K562 (cell line): ENCODE measurements at regions not wholly inside any gene's neighbourhood (a gene's known extent, or its start where the extent isn't known, plus 50 kb on each side); places are given as distances from the start of the nearest gene placed in this dataset.

Experiments
- CREM ChIP-seq: IDR thresholded peaks from 2 replicates; pipeline ENCODE4 v1.6.1; 2014; ENCODE audit warnings: antibody characterized with exemption, low read depth
- GTF2A2 ChIP-seq: IDR thresholded peaks from 2 replicates; pipeline ENCODE4 v1.6.1; 2016; ENCODE audit warnings: mild to moderate bottlenecking, missing genetic modification characterization, missing compliant biosample characterization
- JUND ChIP-seq, 2 experiments: IDR thresholded peaks; 2 replicates in 1 of 2; 3 replicates in 1 of 2; pipeline ENCODE4 v1.6.1; 2011; ENCODE audit warnings: borderline replicate concordance in 2 of 2, low read depth in 2 of 2, low read length in 2 of 2, improper control_type of control experiment in 1 of 2, missing biosample characterization in 1 of 2, missing genetic modification characterization in 1 of 2, missing genetic modification reagents in 1 of 2
- LEF1 ChIP-seq: fragments of 450-650 bp; IDR thresholded peaks from 2 replicates; pipeline ENCODE4 v1.6.1; 2016; ENCODE audit warnings: mild to moderate bottlenecking
- NFE2 ChIP-seq: IDR thresholded peaks from 2 replicates; pipeline ENCODE4 v1.6.1; 2014; ENCODE audit warnings: antibody characterized with exemption, low read depth
- POLR2A ChIP-seq: fragments of 450-650 bp; conservative IDR thresholded peaks from 2 replicates; pipeline ENCODE4 v1.6.1; 2016
- SPI1 ChIP-seq: IDR thresholded peaks from 2 replicates; pipeline ENCODE4 v1.6.1; 2011; ENCODE audit warnings: low read depth, low read length, control low read depth, borderline replicate concordance
- TCF7L2 ChIP-seq: fragments of 150-350 bp; IDR thresholded peaks from 2 replicates; pipeline ENCODE4 v1.6.1; 2016; ENCODE audit warnings: low read depth, mild to moderate bottlenecking, low read length, moderate library complexity
- U2AF1 ChIP-seq: fragments of 200-400 bp; formaldehyde crosslinking; optimal IDR thresholded peaks from 2 replicates; pipeline ENCODE3; 2017; ENCODE audit warnings: mild to moderate bottlenecking, low read depth, low read length, moderate library complexity
- ZFP36 ChIP-seq: fragments of 150-350 bp; IDR thresholded peaks from 2 replicates; pipeline ENCODE4 v1.6.1; 2018; ENCODE audit warnings: low read length, low read depth; ENCODE audit not compliant: partially characterized antibody
- ZNF311 ChIP-seq: fragments of 250-450 bp; sonication (Bioruptor Pico); IDR thresholded peaks from 2 replicates; pipeline ENCODE4 v1.4.0; 2020; ENCODE audit warnings: mild to moderate bottlenecking, moderate library complexity
- TF ChIP-seq, protein P1 (sequence below), 2 experiments: fragments of 450-650 bp; formaldehyde crosslinking in 1 of 2; IDR thresholded peaks; 2 replicates each; pipeline versions ENCODE4 v1.4.0 to v1.6.1; 2014 to 2020; ENCODE audit warnings: mild to moderate bottlenecking in 2 of 2, borderline replicate concordance in 1 of 2, low read depth in 1 of 2
- TF ChIP-seq, protein P2 (sequence below): sonication (generic); formaldehyde crosslinking; IDR thresholded peaks from 2 replicates; pipeline ENCODE4 v1.8.1; 2023; ENCODE audit warnings: mild to moderate bottlenecking, missing genetic modification reagents, moderate library complexity

DNA sequence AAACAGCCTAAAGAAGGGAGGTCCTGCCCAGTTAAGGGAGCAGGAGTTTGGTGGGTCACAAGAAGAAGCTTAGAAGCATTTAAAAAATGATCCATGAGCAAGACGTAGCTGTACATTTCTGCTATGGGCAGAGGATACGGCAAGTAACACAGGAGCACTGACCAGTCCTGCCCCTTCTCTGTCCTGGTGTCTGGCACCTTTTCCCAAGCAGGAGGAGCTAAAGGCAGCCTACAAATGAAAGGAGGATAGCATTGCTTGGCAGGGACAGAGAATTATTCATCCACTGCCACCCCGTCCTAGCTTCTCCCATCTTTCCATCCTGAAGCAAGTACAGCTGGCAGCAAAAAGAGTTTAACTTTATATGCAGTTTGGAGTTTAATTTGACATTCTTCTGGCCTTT lies 1077.6 kb downstream of the TYW1 start:
- TF ChIP-seq GTF2A2 (tag) (no peak), LEF1 (no peak), JUND (IDR thresholded peaks at IDR 0.05; ENCODE audit: borderline replicate concordance, low read depth, low read length) (no peak), JUND (tag; IDR thresholded peaks at IDR 0.05; ENCODE audit: borderline replicate concordance, low read depth, low read length) (no peak), CREM (no peak), U2AF1 (no peak), TCF7L2 (no peak), SPI1 (no peak), POLR2A (no peak), ZNF311 (CRISPR knock-in tag) (no peak), NFE2 (no peak), ZFP36 (no peak)
- TF ChIP-seq, protein P1, sequence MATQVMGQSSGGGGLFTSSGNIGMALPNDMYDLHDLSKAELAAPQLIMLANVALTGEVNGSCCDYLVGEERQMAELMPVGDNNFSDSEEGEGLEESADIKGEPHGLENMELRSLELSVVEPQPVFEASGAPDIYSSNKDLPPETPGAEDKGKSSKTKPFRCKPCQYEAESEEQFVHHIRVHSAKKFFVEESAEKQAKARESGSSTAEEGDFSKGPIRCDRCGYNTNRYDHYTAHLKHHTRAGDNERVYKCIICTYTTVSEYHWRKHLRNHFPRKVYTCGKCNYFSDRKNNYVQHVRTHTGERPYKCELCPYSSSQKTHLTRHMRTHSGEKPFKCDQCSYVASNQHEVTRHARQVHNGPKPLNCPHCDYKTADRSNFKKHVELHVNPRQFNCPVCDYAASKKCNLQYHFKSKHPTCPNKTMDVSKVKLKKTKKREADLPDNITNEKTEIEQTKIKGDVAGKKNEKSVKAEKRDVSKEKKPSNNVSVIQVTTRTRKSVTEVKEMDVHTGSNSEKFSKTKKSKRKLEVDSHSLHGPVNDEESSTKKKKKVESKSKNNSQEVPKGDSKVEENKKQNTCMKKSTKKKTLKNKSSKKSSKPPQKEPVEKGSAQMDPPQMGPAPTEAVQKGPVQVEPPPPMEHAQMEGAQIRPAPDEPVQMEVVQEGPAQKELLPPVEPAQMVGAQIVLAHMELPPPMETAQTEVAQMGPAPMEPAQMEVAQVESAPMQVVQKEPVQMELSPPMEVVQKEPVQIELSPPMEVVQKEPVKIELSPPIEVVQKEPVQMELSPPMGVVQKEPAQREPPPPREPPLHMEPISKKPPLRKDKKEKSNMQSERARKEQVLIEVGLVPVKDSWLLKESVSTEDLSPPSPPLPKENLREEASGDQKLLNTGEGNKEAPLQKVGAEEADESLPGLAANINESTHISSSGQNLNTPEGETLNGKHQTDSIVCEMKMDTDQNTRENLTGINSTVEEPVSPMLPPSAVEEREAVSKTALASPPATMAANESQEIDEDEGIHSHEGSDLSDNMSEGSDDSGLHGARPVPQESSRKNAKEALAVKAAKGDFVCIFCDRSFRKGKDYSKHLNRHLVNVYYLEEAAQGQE (IDR thresholded peaks at IDR 0.05; ENCODE audit: borderline replicate concordance) = no peak
- TF ChIP-seq, protein P1 (CRISPR knock-in tag; IDR thresholded peaks at IDR 0.05; ENCODE audit: low read depth) = no peak
- TF ChIP-seq, protein P2, sequence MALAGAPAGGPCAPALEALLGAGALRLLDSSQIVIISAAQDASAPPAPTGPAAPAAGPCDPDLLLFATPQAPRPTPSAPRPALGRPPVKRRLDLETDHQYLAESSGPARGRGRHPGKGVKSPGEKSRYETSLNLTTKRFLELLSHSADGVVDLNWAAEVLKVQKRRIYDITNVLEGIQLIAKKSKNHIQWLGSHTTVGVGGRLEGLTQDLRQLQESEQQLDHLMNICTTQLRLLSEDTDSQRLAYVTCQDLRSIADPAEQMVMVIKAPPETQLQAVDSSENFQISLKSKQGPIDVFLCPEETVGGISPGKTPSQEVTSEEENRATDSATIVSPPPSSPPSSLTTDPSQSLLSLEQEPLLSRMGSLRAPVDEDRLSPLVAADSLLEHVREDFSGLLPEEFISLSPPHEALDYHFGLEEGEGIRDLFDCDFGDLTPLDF = no peak
